CD14-positive monocyte (primary cell): ENCODE measurements at regions not wholly inside any gene's neighbourhood (a gene's known extent, or its start where the extent isn't known, plus 50 kb on each side); places are given as distances from the start of the nearest gene placed in this dataset.
A peak's percentile ranks its signal among the peaks of the same experiment; 100 is the strongest.

ENCODE experiments used
- DNase-seq, 3 donors: peaks; one replicate each; pipeline ENCODE4 v3.0.0-alpha.2; 2011 to 2022
- H2AFZ ChIP-seq: 2 replicates; pipeline ENCODE4 v1.6.0; 2012; ENCODE audit warnings: mild to moderate bottlenecking, low read depth, low read length, inconsistent platforms; ENCODE audit not compliant: insufficient read depth, poor library complexity, severe bottlenecking
- H3K27ac ChIP-seq, 2 donors: 1 replicate in 1 of 2; 2 replicates in 1 of 2; pipeline ENCODE4 v1.5.1; 2012 to 2013; ENCODE audit warnings: low read length in 2 of 2, control low read depth in 1 of 2, inconsistent platforms in 1 of 2, low read depth in 1 of 2, mild to moderate bottlenecking in 1 of 2
- H3K27me3 ChIP-seq, 2 donors: one replicate each; pipeline versions ENCODE4 v1.6.0 to v1.6.1; 2011 to 2013; ENCODE audit warnings: low read length in 2 of 2; ENCODE audit not compliant: control insufficient read depth in 2 of 2, insufficient read depth in 2 of 2
- H3K36me3 ChIP-seq, 2 donors: replicated peaks in 1 of 2; 1 replicate in 1 of 2; 2 replicates in 1 of 2; pipeline versions ENCODE4 v1.5.1 to v1.6.1; 2012 to 2013; ENCODE audit warnings: low read length in 2 of 2, control low read depth in 1 of 2, inconsistent platforms in 1 of 2, mild to moderate bottlenecking in 1 of 2; ENCODE audit not compliant: insufficient read depth in 2 of 2, control insufficient read depth in 1 of 2
- H3K4me1 ChIP-seq, 2 donors: 1 replicate in 1 of 2; 2 replicates in 1 of 2; pipeline versions ENCODE4 v1.5.1 to v1.6.1; 2012 to 2013; ENCODE audit warnings: low read length in 2 of 2, control low read depth in 1 of 2, inconsistent platforms in 1 of 2, mild to moderate bottlenecking in 1 of 2, moderate library complexity in 1 of 2; ENCODE audit not compliant: insufficient read depth in 2 of 2, control insufficient read depth in 1 of 2
- H3K4me2 ChIP-seq: replicated peaks from 2 replicates; pipeline ENCODE3; 2012; ENCODE audit warnings: low read length, moderate library complexity, mild to moderate bottlenecking; ENCODE audit not compliant: poor library complexity, severe bottlenecking; ENCODE audit errors: extremely low read depth
- H3K4me3 ChIP-seq, 3 experiments: fragments of 200-600 bp in 1 of 3; sonication (generic) in 1 of 3; replicated peaks in 1 of 3; 1 replicate in 2 of 3; 2 replicates in 1 of 3; pipeline ENCODE4 v1.5.1; 2011 to 2013; ENCODE audit warnings: low read length in 3 of 3, mild to moderate bottlenecking in 3 of 3, control low read depth in 2 of 3, low read depth in 2 of 3, inconsistent platforms in 1 of 3, moderate library complexity in 1 of 3
- H3K79me2 ChIP-seq: 2 replicates; pipeline ENCODE4 v1.6.0; 2012; ENCODE audit warnings: mild to moderate bottlenecking, control low read depth, inconsistent platforms, low read length, moderate library complexity; ENCODE audit not compliant: insufficient read depth
- H3K9ac ChIP-seq: 2 replicates; pipeline ENCODE4 v1.6.0; 2017; ENCODE audit warnings: low read length, mild to moderate bottlenecking; ENCODE audit not compliant: insufficient read depth, poor library complexity, severe bottlenecking
- H3K9me3 ChIP-seq, 2 donors: replicated peaks in 1 of 2; 1 replicate in 1 of 2; 2 replicates in 1 of 2; pipeline versions ENCODE4 v1.5.1 to v1.6.1; 2012 to 2013; ENCODE audit warnings: low read length in 2 of 2, control low read depth in 1 of 2; ENCODE audit not compliant: control insufficient read depth in 1 of 2, insufficient read depth in 1 of 2
- H4K20me1 ChIP-seq: 2 replicates; pipeline ENCODE4 v1.6.0; 2012; ENCODE audit warnings: mild to moderate bottlenecking, low read length, control low read depth, moderate library complexity; ENCODE audit not compliant: insufficient read depth
- H3K27ac Mint-ChIP-seq, 7 donors: one replicate each; pipeline ENCODE4 v1.8.0; 2020; ENCODE audit warnings: mild to moderate bottlenecking in 7 of 7, mixed read lengths in 7 of 7, moderate library complexity in 6 of 7, inconsistent platforms in 2 of 7
- H3K27me3 Mint-ChIP-seq, 3 donors: one replicate each; pipeline ENCODE4 v1.8.0; 2021 to 2022; ENCODE audit warnings: low read depth in 3 of 3, mild to moderate bottlenecking in 3 of 3, mixed read lengths in 3 of 3, moderate library complexity in 3 of 3, inconsistent platforms in 1 of 3
- H3K36me3 Mint-ChIP-seq, 2 donors: one replicate each; pipeline ENCODE4 v1.8.0; 2020; ENCODE audit warnings: mixed read lengths in 2 of 2, inconsistent platforms in 1 of 2, mild to moderate bottlenecking in 1 of 2
- H3K4me1 Mint-ChIP-seq: one replicate; pipeline ENCODE4 v1.8.0; 2020; ENCODE audit warnings: mild to moderate bottlenecking, mixed read lengths
- H3K4me3 Mint-ChIP-seq, 2 donors: one replicate each; pipeline ENCODE4 v1.8.0; 2020; ENCODE audit warnings: mild to moderate bottlenecking in 2 of 2, mixed read lengths in 2 of 2, moderate library complexity in 1 of 2
- H3K9me3 Mint-ChIP-seq, 7 donors: one replicate each; pipeline ENCODE4 v1.8.0; 2020 to 2022; ENCODE audit warnings: mixed read lengths in 7 of 7, mild to moderate bottlenecking in 6 of 7, moderate library complexity in 6 of 7, inconsistent platforms in 2 of 7
- CTCF ChIP-seq: fragments of 200-600 bp; IDR thresholded peaks from one replicate; pipeline ENCODE4 v1.8.0; 2022; ENCODE audit warnings: antibody characterized with exemption, mild to moderate bottlenecking
- WGBS: methylation state at CpG from one replicate; pipeline ENCODE4 v1.1.5; 2013; ENCODE audit warnings: missing lambda C conversion rate; ENCODE audit not compliant: insufficient coverage; 5-methylcytosine and 5-hydroxymethylcytosine counted together
- intact Hi-C, 2 donors: fragments of 100-400 bp; cut with micrococcal nuclease; formaldehyde crosslinking; loops; one replicate each; pipeline versions ENCODE4 v1.15.0 to v1.15.1; 2023

DNA sequence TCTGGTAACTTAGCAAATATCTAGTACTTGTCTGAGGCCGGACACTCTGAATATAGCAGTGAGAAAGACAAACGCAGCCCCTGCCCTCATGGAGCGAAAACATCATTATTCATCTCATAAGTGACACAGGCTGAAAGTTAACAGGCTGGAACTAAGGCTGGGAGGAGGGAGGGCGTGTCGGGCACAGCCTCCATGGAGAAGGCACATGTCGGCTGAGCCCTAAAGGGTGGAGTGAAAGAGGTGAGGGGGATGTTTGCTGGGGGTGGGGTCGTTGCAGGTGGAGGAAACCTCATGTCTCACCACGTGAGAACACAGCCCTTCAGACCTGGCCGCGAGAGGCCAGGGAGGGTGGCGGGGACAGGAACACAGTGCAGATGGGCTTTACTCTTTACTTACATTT is 108.8 kb upstream of the FOXC1 start:
- H3K27me3 Mint-ChIP-seq: peaks cover under 1 to 14% (median 4%) of the 10 kb centered on the region in 3 donors
- Histone ChIP-seq H3K27ac (no peak overlapping the region), H3K79me2 (no peaks in the 10 kb centered on the region), H3K36me3 (no peaks in the 10 kb centered on the region), H3K4me1 (no peaks in the 10 kb centered on the region), H4K20me1 (no peaks in the 10 kb centered on the region), H3K4me3 (no peak overlapping the region), H3K9ac (no peak overlapping the region), H3K27me3 (peaks cover 0 to 2% of the 10 kb centered on the region in 2 donors), H2AFZ (no peak overlapping the region), H3K4me2 (no peak overlapping the region), H3K9me3 (no peaks in the 10 kb centered on the region)
- no peaks in the 10 kb centered on the region for H3K4me1 Mint-ChIP-seq
- no peak for DNase-seq
- 87% methylated on average over 3 of the region's 11 CpGs for WGBS
- intact Hi-C loops: no loop called here
- TF ChIP-seq CTCF: no peak
- no peak overlapping the region for H3K27ac Mint-ChIP-seq
- H3K9me3 Mint-ChIP-seq: peaks cover 0 to 6% (median 1%) of the 10 kb centered on the region in 7 donors
- H3K36me3 Mint-ChIP-seq: no peaks in the 10 kb centered on the region
- H3K4me3 Mint-ChIP-seq: no peak overlapping the region

GRCh38 chr6:1502041-1502440 is 107.7 kb upstream of the FOXC1 start:
- H3K27me3 Mint-ChIP-seq: peaks cover 2 to 14% (median 4%) of the 10 kb centered on the region in 3 donors

More at GRCh38 chr6:1502041-1502440, 107.7 kb upstream of the FOXC1 start:
- Histone ChIP-seq H3K4me2 (no peak overlapping the region), H3K4me3 (no peak overlapping the region), H2AFZ (no peak overlapping the region), H3K9me3 (no peaks in the 10 kb centered on the region), H4K20me1 (no peaks in the 10 kb centered on the region), H3K27me3 (peaks cover 0 to 2% of the 10 kb centered on the region in 2 donors), H3K79me2 (no peaks in the 10 kb centered on the region), H3K4me1 (no peaks in the 10 kb centered on the region), H3K9ac (no peak overlapping the region), H3K27ac (no peak overlapping the region), H3K36me3 (no peaks in the 10 kb centered on the region)
- intact Hi-C loops: no loop called here
- TF ChIP-seq CTCF: no peak
- WGBS: 85% methylated on average over 5 of the region's 7 CpGs
- no peak overlapping the region for H3K4me3 Mint-ChIP-seq
- DNase-seq: no peak
- H3K27ac Mint-ChIP-seq: peak overlapping the region in 1 of 7 donors; percentile 52
- peaks cover 0 to 3% (median 0%) of the 10 kb centered on the region in 7 donors for H3K9me3 Mint-ChIP-seq
- H3K4me1 Mint-ChIP-seq: no peaks in the 10 kb centered on the region
- H3K36me3 Mint-ChIP-seq: no peaks in the 10 kb centered on the region
